HG02759 (cell line): ENCODE measurements at regions not wholly inside any gene's neighbourhood (a gene's known extent, or its start where the extent isn't known, plus 50 kb on each side); places are given as distances from the start of the nearest gene placed in this dataset.

Experiments
- ATAC-seq: cut with Tn5 transposase; IDR thresholded peaks from one replicate; pipeline ENCODE4 v1.9.1; 2021; ENCODE audit warnings: mild to moderate bottlenecking, moderate library complexity; ENCODE audit not compliant: unreplicated experiment

DNA sequence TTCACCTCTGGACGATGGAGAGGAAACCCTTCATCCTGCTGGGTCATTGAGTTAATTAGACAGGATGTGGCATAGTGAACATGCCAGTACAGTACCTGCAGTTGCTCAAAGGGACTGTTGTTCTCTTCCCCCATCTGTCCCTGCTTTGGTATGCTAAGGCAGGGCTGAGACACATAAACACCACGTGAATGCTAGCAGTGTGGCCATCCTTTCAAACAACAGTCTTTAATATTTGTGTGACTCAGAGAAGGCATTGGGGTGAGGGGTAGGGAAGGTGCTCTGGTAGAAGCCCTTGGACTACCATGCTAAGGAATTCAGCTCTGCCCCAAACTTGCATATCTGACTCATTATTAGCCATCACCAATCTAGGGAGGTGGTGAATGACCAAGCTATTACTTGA lies 180.2 kb upstream of the ZNF618 start:
- no peak for ATAC-seq

DNA sequence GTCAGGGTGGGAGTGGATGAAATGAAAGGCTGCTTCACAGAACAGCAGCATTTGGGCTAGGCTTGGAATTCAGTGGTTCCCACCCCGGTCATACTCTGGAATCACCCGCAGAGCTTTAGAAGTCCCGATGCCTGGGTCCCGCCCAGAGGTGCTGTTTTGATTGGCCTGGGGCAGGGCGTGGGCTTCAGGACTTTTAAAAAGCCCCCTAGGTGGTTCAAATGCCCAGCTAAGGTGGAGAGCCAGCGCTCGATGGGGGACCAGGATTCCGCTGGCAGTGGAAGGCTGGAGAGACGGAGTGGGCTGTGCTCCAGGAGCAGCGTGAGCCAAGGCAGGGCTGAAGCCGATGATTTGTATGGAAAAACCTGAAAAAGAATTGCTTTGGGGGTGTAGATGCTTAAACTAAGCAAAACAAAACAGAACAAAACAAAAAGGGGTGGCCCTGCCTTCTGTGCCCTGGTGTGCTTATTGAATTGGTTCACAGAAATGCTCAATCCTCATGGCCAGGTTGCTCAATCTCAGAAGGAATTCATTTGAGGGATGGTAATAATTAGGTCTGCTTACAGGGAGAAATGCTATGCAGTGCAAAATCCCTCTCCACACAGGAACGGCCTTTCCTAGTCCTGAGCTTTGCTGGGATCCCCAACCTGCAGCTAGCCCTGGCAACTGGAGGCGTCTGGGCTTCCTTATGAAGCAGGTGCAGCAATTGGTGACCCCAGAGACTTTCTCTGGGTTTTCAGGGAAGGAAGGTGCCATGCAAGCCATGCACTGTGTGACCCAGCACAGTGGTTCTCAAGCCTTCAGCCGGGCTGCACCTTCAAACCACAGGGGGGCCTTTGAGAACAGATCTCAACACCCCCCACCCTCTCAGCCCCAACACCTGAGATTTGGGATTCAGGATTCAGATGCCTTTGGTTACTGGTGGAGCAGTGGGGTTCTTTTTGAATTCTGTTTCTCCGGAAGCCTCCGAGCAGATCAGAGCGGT lies 174.0 kb upstream of the ZNF618 start:
- no peak for ATAC-seq

DNA sequence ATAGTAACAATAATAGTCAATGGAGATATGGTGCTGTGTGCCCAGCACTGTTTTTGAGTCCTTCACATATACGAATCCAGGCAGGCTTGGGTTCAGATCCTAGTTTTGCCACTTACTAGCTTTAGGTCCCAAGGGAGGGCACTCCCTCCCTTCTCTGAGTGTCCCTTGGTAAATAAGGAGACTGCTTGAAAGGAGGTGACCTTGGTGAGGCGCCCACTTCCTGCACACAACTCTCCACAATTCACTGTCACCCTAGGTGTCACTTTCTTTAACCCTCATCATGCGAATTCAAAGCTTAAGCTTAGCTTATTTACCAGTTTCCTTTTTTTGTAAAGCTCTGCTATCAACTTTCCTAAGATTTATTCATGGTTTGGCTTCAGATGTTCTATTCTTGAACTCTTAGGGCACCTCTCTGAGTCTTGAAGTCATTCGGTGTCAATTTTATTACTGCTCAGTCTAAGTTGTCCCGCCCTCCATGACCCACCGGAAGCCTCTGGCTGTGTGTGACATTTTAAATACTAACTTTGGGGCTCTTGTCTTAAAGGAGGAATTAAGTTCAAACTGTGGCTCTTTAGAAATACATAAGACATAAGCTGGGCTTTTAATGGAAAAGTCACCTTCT lies 170.7 kb upstream of the ZNF618 start:
- no peak for ATAC-seq

DNA sequence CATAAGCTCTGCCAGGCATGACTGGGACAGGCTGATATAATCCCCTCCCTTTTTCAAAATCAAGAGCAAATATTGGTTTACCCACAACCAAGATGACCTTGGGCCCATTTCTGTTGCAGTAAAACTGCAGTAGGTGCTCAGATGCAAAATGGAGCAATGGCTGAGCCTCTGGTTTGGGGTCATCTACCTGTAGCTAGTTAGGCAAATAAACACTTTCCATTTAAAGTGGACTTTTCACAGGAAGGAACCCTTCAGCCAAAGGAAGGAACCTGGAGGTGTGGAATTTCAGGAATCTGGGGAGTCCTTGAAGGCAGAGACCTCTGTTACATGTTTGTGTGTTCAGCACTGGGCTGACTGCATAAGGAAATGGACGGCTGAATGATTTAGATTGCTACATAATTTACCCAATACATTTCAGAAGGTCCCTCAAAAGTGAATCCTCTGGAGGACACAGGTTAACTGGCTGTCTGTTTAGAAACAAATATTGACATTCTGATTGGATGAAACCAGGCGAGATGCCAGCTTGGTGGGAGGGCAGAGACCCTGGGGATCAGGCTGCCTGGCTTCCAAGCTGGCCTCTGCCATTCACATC lies 170.1 kb upstream of the ZNF618 start:
- ATAC-seq, result no peak

DNA sequence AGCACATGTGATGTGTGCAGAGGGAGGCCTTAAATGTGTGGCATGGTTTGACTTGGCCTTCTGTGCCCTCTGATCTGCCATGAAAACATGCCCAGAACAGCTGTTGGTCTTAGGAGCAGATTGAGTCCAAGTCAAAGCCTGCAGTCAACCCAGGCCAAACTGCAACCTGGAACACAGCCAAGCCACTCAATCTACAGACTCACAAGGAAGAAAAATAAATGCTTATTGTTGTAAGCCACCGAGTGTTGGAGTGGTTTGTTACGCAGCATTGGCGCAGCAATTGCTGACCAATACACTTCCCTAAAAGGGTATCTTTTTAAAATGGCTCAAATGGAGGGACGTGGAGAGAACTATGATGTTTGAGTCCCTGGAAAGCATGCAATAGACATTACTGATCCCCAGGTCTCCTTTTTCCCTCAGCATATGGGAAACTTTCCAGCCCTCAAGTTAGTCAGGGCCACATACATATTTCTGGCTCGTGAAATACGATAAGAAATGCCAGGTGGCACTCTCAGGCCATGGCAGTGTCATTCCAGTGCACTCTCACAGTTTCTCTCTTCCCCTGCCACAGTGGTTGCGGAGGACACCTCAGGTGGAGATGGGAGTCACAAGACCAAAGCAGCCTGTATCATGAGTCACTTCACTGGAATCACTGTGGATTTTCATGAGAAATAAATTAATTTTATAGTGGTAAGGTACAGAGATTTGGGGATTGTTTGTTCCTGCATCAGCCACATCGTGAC lies 168.0 kb upstream of the ZNF618 start:
- no peak for ATAC-seq

DNA sequence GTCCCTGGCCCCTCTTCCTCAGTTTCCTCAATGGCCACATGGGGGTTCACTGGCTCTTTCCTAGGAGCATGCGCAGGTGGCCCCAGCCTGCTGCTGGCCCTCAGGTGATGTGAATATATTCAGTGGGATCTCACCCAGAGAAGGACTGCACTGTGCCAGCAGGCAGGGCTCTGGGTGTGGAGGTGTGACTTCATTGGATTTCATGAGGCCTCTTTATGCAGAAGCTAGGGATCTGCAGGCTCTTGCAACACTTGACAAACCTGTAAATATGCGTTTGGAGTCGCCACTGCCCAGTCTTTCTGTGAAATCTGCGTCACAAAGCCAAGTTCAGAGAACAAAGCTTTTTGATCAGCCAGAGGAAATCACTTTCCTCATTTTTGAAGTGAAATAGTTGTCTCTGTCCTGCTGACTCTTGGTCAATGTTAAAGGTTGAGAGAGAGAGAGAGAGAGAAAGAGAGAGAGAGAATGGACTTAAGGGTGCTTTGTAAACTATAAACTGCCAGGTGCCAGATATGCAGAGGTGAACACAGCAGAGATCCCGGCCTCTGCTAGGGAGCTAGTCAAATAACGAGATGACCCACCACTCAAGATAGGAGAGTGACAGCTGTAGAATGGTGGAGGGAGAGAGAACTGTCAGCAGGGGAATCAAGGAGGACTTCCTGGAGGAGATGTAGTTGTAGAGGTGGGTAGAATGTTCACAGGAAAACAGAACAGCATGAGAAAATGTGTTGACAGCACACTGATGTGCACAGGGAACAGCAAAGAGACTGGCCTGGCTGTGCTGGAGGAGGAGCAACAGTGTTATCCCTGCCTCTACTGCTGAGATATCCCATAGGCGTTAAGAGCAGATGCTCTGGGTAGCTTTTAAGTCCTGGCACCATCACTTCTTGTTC lies 167.0 kb upstream of the ZNF618 start:
- no peak for ATAC-seq

DNA sequence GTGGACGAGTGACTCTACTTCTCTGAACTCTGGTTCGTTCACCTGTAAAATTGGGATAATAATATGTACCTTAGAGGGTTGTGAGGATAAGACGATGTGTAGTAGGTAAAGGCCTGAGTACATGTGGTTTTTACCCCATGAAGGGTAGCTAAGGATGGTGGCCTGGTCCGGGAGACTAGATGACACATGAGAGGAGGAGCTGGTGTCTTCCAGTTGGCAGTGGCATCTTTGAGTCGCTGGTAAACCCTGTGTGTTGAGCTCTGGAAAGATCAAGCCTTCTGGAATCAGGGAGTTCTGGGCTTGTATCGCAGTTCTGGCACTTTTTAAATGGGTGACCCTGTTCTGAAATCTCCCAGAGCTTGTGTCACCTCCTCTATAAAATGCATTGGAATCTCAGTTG lies 166.4 kb upstream of the ZNF618 start:
- ATAC-seq, result no peak

DNA sequence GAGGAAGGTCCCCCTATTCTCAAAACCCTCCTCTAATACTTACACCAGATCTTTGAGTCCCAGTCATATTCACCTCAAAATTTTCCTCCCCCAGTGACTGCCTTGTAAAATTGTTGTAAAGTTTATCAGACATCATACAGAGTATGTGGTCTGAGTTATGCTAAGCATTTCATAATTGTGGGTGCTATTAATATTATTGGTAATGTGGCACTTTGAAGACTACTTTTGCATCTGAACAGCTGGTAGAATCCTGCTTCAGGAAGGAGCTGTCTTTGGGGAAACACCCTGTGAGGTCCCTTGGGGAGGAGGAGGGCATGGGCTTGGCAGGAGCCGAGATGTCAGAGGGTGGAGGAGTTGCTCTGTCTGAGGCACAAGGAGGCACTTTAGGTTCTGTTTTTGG lies 164.9 kb upstream of the ZNF618 start:
- ATAC-seq, result no peak

DNA sequence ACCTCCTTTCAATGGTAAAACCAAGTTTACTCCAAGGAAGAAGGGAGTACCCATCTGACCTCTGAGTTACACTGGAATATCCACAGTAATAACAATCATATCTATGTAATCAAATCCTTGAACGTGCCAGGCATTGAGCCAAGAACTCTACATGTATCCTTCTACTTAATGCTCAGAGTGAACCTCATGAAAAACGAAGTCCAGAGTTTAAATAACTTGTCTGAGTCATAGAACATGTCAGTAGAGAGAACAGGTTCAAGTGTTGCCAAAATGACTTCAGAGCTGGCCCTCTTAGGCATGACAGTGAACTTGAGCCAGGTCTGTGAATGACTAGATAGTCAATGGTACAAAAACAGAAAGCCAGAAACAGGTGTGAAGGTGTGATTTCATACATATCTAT lies 164.1 kb upstream of the ZNF618 start:
- ATAC-seq, result no peak

DNA sequence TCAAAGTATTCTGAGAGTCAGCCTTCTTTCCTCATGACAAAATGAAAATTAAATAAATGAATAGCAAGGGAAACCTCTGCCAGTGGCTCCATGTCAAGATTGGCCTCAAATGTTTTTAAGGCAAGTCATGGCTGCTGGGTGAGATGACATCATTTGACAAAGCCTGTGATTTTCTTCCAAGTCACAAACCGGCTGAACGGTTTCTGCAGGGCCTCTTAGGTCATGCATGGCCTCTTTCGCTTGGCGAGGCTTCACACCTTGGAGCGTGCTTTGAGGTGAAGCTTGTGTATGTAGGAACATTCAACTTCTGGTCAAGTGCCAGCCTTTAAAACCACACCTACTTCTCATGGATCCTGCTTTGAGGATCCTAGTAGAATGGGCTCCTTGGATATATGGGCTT lies 161.0 kb upstream of the ZNF618 start:
- ATAC-seq, result no peak

DNA sequence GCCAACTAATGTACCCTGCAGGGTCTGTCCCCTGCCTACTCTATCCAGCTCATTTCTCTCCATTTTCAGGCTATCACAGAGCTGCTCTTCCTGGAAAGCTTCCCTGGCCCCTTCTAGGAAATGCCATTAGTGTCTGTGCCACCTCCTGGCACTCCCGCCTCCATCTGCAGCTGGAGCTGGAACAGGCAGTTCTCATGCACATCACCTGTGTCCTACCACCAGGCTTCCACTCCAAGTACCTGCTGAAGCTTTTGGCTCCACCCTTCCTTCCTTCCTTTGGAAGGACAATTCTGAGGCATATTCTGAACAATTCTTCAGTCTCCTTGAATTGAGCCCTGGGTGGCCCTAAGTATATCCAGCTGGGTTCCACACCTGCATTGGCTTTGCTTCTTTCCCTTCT lies 156.2 kb upstream of the ZNF618 start:
- ATAC-seq, result no peak

DNA sequence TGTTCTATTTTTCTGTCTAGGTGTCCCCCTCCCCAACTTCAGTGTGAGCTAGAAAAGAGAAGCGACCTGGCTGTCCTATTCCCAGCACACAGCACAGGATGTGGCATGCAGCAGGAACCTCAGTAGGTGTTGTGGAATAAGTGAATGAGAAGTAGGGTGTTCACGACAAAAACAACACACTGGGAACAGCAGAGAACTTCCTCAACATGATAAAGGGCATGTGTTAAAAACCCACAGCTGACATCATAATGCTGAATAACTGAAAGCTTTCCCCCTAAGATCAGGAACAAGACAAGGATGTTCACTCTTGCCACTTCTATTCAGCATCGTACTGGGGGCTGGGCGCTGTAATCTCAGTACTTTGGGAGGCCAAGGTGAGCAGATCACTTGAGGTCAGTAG lies 155.6 kb upstream of the ZNF618 start:
- no peak for ATAC-seq

DNA sequence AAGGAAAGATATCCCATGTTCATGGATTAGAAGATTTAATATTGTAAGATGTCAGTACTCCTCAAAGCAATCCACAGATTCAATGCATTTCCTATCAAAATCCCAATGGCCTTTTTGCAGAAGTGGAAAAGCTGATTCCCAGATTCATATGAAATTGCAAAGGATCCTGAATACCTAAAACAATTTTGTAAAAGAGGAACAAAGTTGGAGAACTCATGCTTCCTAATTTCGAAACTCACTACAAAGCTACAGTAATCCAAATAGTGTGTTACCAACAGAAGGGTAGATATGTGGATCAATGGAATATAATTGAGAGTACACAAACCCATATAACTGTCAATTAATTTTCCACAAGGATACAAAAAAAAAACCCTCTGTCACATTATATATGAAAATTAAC lies 154.3 kb upstream of the ZNF618 start:
- ATAC-seq, result no peak

DNA sequence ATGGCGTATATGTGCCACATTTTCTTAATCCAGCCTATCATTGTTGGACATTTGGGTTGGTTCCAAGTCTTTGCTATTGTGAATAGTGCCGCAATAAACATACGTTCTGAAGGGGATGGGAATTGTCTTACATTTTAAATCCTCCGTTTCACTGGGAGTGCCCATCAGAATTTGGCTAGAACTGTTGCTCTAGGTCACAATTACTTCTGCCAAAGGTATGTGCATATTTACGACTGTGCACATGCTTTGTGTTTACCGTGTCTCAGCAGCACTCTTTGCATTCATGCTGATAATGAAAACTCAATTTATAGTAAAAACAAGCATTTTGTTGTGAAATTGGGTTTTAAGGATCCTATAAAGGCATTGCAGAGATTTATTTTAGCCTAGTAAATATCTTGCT lies 151.9 kb upstream of the ZNF618 start:
- no peak for ATAC-seq

DNA sequence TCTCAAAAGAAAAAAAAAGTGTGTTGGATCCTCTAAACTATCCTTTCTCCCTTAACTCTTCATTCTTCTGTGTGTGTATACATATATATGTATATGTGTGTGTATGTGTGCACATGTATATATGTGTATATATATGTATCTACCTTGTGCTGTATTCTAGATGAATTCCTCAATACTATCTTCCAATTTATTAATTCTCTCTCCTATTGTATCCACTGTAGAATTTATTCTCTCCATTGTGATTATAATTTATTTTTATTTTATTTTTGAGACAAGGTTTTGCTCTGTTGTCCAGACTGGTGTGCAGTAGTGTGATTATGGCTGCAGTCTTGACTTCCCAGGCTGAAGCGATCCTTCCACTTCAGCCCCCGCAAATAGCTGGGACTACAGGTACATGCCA lies 147.1 kb upstream of the ZNF618 start:
- no peak for ATAC-seq

DNA sequence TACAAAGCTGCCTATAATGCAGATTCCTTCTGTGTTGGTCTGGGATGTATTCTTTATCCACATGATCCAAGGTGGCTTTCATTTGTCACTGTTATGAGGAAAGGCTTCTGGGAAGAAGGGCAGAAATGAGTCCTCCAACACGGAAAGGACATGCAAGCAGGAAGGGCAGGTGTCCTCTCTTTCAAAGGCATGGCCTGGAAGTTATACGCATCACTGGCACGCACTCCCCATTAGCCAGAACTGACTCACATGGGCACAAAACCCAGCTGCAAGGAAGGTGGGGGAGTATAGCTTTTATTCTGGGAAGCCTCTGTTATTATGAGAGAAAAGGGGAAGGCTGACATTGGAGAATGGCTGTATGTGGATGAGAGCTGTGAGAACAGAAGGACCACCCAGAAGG lies 141.3 kb upstream of the ZNF618 start:
- no peak for ATAC-seq

DNA sequence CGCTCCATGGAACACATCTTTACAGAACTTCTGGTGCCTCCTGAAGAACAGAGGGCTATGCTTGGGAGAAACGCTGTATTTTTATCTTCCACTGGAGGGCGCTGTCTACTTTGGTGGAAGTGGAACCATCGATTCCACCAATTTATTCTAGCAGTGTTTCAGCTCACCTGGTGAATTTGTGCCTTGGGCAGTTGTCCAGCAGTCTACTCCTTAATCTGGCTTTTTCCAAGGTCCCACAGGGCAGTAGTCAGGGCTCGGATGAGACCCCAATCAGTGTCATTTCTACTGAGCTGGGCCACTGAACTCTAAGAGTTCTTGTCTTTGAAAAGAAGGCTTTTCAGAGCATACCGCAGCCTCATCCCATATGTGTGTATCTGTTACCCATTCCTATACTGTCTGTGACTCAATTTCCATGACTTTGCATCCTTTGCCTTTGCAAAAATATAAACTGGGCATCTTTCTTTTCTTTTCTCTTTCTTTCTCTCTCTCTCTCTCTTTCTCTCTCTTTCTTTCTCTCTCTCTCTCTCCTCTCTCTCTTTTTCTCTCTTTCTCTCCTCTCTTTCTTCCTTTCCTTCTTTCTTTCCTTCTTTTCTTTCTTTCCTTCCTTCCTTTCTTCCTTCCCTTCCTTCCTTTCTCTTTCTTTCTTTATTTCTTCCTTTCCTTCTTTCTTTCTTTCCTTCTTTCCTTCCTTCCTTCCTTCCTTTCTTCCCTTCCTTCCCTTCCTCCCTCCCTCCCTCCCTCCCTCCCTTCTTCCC lies 138.4 kb upstream of the ZNF618 start:
- ATAC-seq, result no peak

DNA sequence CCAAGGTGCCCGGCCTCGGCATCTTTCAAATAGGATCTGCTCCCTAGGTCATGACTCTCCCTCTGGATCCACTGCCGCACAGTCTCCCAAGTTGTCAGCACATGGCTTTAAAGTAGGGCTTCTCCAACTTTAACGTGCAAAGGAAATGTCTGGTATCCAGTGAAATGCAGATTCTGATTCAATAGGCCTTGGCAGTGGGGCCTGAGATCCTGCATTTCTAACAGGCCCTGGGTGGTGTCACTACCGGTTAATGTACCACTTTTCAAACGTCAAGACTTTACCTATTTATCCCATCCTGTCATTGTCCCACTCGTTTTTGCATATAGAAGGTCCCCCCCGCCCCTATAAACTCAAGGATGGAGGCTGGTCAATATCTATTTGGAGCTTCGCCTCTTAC lies 137.6 kb upstream of the ZNF618 start:
- ATAC-seq, result no peak

DNA sequence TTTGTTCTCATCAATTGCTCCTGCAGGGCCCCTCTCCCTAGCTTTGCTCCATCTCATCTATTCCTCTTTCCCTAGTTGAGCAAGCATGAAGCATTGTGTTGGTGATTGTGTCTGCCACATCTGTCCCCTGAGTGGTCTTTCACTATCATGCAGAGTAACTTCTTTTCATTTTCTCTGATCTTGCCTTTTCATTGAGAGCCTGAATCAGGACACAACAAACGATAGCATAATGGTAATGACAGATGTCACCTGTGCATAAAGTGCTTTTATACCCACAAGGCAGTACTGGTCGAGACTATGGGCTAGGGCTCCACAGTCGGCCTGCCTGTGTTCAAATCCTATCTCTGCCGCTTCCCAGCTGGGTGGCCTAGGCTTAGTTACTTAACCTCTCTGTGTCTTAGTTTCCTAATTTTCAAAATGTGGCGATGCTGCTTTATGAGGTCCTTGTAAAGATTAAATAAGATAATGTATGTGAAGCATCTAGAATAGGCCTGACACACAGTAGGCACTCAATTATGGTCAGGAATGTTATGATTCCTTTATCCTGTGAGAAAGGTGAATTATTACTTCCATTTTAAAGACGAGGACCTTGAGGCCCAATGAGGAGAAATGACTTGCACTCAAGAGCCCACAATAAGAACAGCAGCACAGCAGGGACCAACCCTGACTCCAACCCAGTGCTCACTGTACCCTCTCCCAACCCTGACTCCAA lies 137.1 kb upstream of the ZNF618 start:
- no peak for ATAC-seq
